ENCODE measurements at regions not wholly inside any gene's neighbourhood (a gene's known extent, or its start where the extent isn't known, plus 50 kb on each side); places are given as distances from the start of the nearest gene placed in this dataset.

DNA sequence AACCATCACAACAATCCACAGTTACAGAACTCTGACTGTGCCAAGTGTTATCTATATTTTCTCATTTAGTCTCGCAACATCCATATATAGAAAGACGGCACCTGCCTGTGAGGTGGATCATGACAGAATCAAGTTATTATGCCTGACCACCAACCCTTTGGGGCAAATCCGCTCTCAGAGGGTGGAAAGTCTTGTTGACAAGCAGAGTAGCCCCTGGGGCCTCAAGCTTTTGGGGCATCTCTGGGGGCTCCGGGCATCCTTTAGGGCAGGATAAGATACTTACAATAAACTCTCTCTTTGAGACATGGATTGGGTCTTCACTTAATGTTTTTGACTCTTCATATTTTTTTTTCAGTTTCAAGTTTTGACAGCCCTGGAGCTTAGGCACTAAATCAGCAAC lies 150.5 kb upstream of the NAV2 start:
- Histone ChIP-seq H4K20me1 (ENCODE audit: insufficient read depth, poor library complexity, severe bottlenecking) (no peaks in the 10 kb centered on the region), H3K27ac (no peak overlapping the region), H2AFZ (no peak overlapping the region), H3K4me2 (no peak overlapping the region), H3K9me2 (replicated peaks; ENCODE audit: insufficient read depth) (no peaks in the 10 kb centered on the region), H3K27me3 (no peaks in the 10 kb centered on the region), H3K36me3 (replicated peaks; ENCODE audit: insufficient read depth, low read depth) (no peaks in the 10 kb centered on the region), H3K4me3 (no peak overlapping the region), H3K79me2 (no peaks in the 10 kb centered on the region), H3K9me3 (ENCODE audit: low read depth) (no peaks in the 10 kb centered on the region), H3K4me1 (ENCODE audit: insufficient read depth) (no peaks in the 10 kb centered on the region)
- no peak for DNase-seq (ENCODE audit: low spot score)
- TF ChIP-seq CTCF (IDR thresholded peaks at IDR 0.05; ENCODE audit: poor library complexity) (no peak), EZH2phosphoT487 (IDR thresholded peaks at IDR 0.05; ENCODE audit: low read depth, severe bottlenecking, unreplicated experiment) (no peak), EZH2 (IDR thresholded peaks at IDR 0.05; ENCODE audit: borderline replicate concordance) (no peak)
- 96% methylated on average over 4 of the region's 4 CpGs for WGBS (ENCODE audit: low lambda C conversion rate, missing lambda C conversion rate)

- H3K27ac ChIP-seq, result no peak overlapping the region
- no peaks in the 10 kb centered on the region for H3K9me3 ChIP-seq (ENCODE audit: low read depth)
- no peak overlapping the region for H3K4me2 ChIP-seq
- no peak for TF ChIP-seq EZH2phosphoT487 (IDR thresholded peaks at IDR 0.05; ENCODE audit: low read depth, severe bottlenecking, unreplicated experiment)
- TF ChIP-seq CTCF (IDR thresholded peaks at IDR 0.05; ENCODE audit: poor library complexity), result no peak
- TF ChIP-seq EZH2 (IDR thresholded peaks at IDR 0.05; ENCODE audit: borderline replicate concordance), result no peak
- no peaks in the 10 kb centered on the region for H3K9me2 ChIP-seq (replicated peaks; ENCODE audit: insufficient read depth)
- H3K4me1 ChIP-seq (ENCODE audit: insufficient read depth), result no peaks in the 10 kb centered on the region
- DNase-seq (ENCODE audit: low spot score), result no peak
- H3K27me3 ChIP-seq, result no peaks in the 10 kb centered on the region
- H4K20me1 ChIP-seq (ENCODE audit: insufficient read depth, poor library complexity, severe bottlenecking), result no peaks in the 10 kb centered on the region
- no peaks in the 10 kb centered on the region for H3K36me3 ChIP-seq (replicated peaks; ENCODE audit: insufficient read depth, low read depth)
- WGBS (ENCODE audit: low lambda C conversion rate, missing lambda C conversion rate), result 87% methylated on average over 8 of the region's 8 CpGs
- no peak overlapping the region for H2AFZ ChIP-seq
- no peaks in the 10 kb centered on the region for H3K79me2 ChIP-seq
- H3K4me3 ChIP-seq, result no peak overlapping the region
Measured at GRCh38 chr11:19561011-19561410, 151.6 kb upstream of the NAV2 start.

DNA sequence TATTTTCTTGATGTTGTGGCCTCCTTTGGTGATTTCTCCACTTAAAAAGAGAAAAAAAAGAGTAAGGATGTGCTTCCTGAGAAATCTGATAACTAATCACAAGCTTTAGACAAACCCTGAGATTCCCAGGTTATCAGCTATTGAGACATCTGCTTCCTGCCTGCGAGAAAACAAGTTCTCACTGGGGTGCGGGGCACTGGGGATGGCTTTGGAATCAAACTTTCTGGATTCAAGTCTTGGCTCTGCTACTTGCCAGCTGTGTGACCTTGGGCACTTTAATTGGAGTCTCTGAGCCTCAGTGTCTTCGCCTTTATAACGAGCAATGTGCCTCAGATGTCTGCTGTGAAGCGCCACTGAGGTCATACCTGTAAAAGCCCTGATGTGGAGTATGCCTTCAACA lies 152.5 kb upstream of the NAV2 start:
- H3K79me2 ChIP-seq, result no peaks in the 10 kb centered on the region
- H2AFZ ChIP-seq, result no peak overlapping the region
- TF ChIP-seq EZH2 (IDR thresholded peaks at IDR 0.05; ENCODE audit: borderline replicate concordance), result no peak
- TF ChIP-seq EZH2phosphoT487 (IDR thresholded peaks at IDR 0.05; ENCODE audit: low read depth, severe bottlenecking, unreplicated experiment), result no peak
- no peak for TF ChIP-seq CTCF (IDR thresholded peaks at IDR 0.05; ENCODE audit: poor library complexity)
- DNase-seq (ENCODE audit: low spot score), result no peak
- no peaks in the 10 kb centered on the region for H3K36me3 ChIP-seq (replicated peaks; ENCODE audit: insufficient read depth, low read depth)
- no peaks in the 10 kb centered on the region for H3K9me2 ChIP-seq (replicated peaks; ENCODE audit: insufficient read depth)
- H3K4me1 ChIP-seq (ENCODE audit: insufficient read depth), result no peaks in the 10 kb centered on the region
- H3K4me3 ChIP-seq, result no peak overlapping the region
- 66% methylated on average over 5 of the region's 5 CpGs for WGBS (ENCODE audit: low lambda C conversion rate, missing lambda C conversion rate)
- H3K4me2 ChIP-seq, result no peak overlapping the region
- H3K27me3 ChIP-seq, result no peaks in the 10 kb centered on the region
- H4K20me1 ChIP-seq (ENCODE audit: insufficient read depth, poor library complexity, severe bottlenecking), result no peaks in the 10 kb centered on the region
- H3K9me3 ChIP-seq (ENCODE audit: low read depth), result no peaks in the 10 kb centered on the region
- H3K27ac ChIP-seq, result no peak overlapping the region

DNA sequence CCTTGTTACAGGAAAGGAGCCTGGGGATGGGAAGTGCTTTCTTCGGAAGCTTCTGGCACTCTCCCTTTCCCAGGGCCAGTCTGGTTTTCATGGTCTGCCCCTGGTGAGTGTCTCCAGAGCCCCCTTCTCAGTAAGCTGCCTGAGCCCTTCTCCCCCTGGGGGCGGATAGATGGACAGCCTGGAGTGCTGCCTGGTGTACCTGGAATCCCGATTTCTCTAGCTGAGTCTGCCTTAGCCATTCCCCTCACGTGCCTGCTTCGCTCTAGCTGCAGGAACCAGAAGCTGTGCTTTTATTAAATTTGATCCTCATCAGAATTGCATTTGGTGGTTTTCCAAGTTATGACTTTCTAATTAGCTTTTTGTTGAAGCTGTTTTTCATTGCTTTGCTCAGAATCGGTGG lies 152.9 kb upstream of the NAV2 start:
- WGBS (ENCODE audit: low lambda C conversion rate, missing lambda C conversion rate), result 49% methylated on average over 6 of the region's 6 CpGs
- Histone ChIP-seq H3K4me2 (no peak overlapping the region), H3K27ac (no peak overlapping the region), H4K20me1 (ENCODE audit: insufficient read depth, poor library complexity, severe bottlenecking) (no peaks in the 10 kb centered on the region), H3K27me3 (no peaks in the 10 kb centered on the region), H3K36me3 (replicated peaks; ENCODE audit: insufficient read depth, low read depth) (no peaks in the 10 kb centered on the region), H3K9me3 (ENCODE audit: low read depth) (no peaks in the 10 kb centered on the region), H3K79me2 (no peaks in the 10 kb centered on the region), H3K4me1 (ENCODE audit: insufficient read depth) (no peaks in the 10 kb centered on the region), H2AFZ (no peak overlapping the region), H3K4me3 (no peak overlapping the region), H3K9me2 (replicated peaks; ENCODE audit: insufficient read depth) (no peaks in the 10 kb centered on the region)
- TF ChIP-seq CTCF (IDR thresholded peaks at IDR 0.05; ENCODE audit: poor library complexity) (no peak), EZH2phosphoT487 (IDR thresholded peaks at IDR 0.05; ENCODE audit: low read depth, severe bottlenecking, unreplicated experiment) (no peak), EZH2 (IDR thresholded peaks at IDR 0.05; ENCODE audit: borderline replicate concordance) (no peak)
- DNase-seq (ENCODE audit: low spot score), result no peak
